ENCODE measurements at regions not wholly inside any gene's neighbourhood (a gene's known extent, or its start where the extent isn't known, plus 50 kb on each side); places are given as distances from the start of the nearest gene placed in this dataset.
"Not testable (repeated sequence)": the region's sequence is repeated elsewhere in the genome, so short reads cannot be mapped to it uniquely, and the experiment has no call there.

DNA sequence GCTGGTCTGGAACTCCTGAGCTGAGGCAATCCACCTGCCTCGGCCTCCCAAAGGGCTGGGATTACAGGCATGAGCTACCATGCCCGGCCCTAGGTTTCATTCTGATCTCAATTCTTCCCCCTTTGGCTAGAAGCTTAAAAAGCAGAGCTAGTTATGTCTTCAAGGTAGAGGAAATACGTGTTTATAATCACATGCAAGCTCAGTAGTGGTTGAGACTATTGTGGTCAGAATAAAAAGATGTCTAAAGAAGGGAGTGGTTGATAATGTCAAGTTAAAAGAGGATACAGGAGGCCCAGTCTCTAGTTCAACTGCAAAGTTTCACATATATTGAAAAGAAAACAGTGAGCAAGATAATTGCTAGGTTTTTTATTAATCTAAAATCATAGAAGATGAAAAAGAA is 807.8 kb upstream of the ACVR2A start:
- FAIRE-seq: no peak

DNA sequence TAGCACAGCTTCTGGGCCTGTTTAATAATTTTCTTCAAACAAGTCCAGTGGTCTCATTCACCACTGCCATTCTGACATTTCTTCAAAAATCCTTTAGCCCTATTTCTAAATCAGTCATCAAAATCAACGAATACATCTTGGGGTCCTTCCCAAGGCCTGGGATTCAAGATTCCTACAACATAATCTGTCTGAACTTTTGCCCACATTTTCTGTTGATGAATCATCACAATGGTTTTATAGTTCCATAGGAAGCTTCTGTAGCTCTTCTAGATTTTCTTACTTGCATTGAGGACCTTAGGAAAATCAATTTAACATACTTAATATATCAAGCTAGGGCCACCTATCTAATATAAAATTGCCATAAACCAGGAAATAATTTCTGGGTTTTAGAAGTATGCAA is 811.8 kb upstream of the ACVR2A start:
- FAIRE-seq: no peak

GRCh38 chr2:147031897-147032296 is 812.9 kb upstream of the ACVR2A start:
- FAIRE-seq: no peak

- FAIRE-seq: no peak
Observed at GRCh38 chr2:147030966-147031720, 813.7 kb upstream of the ACVR2A start.

- no peak for FAIRE-seq
Observed at GRCh38 chr2:147027436-147027835, 817.4 kb upstream of the ACVR2A start.

GRCh38 chr2:147026664-147027295 is 818.0 kb upstream of the ACVR2A start:
- FAIRE-seq: no peak

DNA sequence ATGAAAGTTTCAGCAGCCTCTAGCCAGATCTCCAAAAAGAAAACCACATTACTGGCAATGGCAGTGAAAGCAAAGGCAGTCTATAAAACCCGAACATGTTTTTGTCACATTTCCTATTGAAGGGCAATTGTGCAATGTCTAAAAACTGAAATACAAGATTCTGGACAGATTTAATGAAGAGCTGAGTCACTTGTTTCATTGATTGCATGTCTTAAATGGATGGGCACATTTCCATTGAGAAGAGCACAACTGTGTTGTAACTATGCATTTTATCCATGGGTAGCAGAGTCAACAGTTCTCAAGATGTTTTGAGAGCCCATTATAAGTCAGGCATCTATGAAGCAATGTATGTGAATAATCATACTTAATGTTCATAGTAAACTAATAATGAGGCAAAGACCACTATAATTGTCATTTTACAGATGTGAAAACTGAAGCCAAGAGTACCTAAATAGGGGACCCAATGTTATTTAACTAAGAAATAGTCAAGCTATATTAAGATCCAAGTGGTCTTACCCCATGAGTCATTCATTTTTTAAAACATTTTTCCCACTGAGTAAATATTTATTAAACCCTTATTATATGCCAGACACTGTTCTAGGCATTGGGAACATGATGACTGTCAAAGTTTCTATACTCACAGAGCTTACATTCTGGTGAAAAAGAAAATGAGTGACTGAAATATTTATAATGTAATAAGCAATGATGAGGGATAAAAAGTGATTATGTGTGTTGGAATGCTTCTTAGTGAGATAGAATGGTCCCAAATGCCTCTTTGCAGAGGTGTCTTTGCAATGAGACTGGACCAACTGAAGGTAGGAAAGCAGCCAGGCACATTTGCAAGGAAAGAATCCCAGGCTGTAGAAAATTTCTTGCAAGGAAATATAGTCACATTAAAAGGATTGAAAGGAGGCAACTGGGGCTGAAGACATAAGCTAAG is 818.9 kb upstream of the ACVR2A start:
- no peak for FAIRE-seq

GRCh38 chr2:147019311-147019710 is 825.5 kb upstream of the ACVR2A start:
- FAIRE-seq: no peak

DNA sequence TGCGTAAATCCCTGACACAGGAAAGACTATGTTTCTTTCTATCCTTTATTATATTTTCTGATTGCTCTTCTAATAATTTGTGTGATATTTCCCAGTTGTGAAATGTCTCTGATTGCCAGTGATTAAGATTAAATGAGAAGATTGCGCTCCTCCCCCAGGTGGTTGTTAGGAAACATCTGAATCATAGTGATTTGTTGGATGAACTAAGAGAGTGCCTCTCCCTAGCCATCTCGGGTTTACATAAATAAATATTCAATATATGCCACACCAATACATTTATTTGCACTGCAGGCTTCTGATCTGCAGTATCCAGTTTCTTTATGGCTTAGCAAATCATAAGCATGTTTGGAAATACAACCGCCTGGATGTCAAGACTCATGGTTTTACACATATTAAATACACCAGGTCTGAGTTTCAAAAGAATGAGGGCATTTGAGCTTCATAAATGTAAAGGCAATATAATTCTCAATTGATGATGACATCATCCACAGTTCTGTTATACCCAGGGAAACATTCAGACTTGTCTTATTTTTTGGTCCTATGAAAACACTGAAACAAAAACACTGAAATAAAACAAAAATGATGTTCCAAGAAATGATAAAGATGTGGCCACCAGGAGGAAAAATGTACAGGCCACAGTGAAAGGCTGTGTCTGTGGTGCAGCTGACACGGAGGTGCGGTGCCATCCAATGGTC is 826.7 kb upstream of the ACVR2A start:
- FAIRE-seq: no peak

DNA sequence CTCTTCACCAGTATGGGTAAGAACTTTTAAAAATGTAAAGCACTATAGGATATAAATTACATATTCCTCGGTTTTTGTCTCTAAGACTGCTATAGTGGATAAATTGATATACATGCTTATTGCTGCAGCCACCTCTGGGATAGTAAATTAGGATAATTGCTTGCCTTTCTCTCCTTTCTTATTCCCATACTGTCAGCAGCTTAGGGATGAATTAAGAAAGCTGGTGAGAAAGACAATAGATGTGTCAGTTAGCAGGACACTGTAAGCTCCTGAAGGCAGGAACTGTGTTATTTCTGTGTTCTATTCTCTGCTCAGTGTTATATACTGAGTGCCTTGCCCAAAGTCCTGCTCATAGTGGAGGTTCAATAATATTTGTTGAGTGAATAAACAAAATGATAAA is 828.6 kb upstream of the ACVR2A start:
- no peak for FAIRE-seq

DNA sequence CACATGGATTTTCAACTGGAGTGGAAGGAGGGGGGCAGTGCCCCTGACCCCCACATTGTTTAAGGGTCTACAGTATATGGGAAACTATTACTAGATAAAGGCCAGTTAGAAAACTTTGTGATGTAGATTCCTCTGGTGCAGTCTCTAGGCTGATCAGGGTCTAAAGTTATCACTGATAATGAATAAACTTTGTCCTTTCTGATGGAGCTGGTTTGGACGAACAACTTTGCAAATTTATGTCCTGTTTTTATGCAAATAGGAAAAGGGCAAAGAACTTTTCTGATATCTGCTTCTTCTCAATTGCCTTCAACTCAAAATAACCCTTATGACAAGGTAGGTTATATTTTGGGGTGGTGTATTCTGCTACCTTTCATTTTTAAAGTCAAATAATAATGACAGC is 829.2 kb upstream of the ACVR2A start:
- FAIRE-seq: no peak

GRCh38 chr2:147013696-147014392 is 831.0 kb upstream of the ACVR2A start:
- no peak for FAIRE-seq

- no peak for FAIRE-seq
Observed at GRCh38 chr2:147008481-147008880, 836.3 kb upstream of the ACVR2A start.

GRCh38 chr2:147006736-147007141 is 838.1 kb upstream of the ACVR2A start:
- FAIRE-seq: no peak

GRCh38 chr2:147003081-147003480 is 841.7 kb upstream of the ACVR2A start:
- FAIRE-seq: no peak

DNA sequence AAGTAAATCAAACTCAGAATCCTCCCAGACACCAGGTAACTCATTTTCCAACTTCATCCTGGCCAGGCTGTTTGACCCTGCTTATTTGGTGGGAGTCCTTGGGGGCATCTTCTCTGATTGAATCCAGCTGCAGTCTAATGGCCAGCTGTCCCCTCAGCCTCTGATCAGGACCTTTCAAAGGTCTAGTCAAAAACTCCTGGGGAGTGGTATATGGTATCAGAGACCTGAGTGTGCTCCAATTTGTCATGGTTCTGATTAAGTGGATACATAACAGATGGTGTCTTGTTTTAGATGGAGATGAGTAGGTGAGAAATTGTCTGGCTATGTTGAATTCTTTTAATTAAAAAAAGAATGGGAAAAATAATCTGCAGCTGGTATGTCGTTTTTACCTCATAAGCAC is 842.6 kb upstream of the ACVR2A start:
- FAIRE-seq: no peak

- FAIRE-seq: no peak
Observed at GRCh38 chr2:147001061-147001460, 843.8 kb upstream of the ACVR2A start.

- not testable (repeated sequence) for FAIRE-seq
Observed at GRCh38 chr2:147000151-147000550, 844.7 kb upstream of the ACVR2A start.

- FAIRE-seq: no peak
Observed at GRCh38 chr2:146997945-146998344, 846.9 kb upstream of the ACVR2A start.

- FAIRE-seq: no peak
Observed at GRCh38 chr2:146997488-146997887, 847.3 kb upstream of the ACVR2A start.

DNA sequence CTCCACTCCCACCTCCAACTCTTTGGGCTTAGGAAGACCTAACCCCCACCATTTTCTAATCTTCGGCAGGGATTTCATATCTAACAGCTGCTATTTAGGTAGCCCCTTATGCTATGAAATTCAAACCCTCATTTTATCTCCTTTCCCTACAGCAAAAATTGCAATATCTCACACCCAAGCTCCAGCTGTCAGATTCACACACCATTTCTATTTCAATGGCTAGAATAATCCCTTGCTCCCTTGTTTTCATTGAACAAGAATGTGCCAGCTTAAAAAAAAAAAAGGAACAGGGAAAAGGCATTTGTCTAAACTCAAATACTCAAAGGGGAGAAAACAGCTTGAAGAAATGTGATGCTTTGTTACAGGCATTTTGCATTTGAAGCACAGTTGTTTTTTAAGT is 850.6 kb upstream of the ACVR2A start:
- no peak for FAIRE-seq

DNA sequence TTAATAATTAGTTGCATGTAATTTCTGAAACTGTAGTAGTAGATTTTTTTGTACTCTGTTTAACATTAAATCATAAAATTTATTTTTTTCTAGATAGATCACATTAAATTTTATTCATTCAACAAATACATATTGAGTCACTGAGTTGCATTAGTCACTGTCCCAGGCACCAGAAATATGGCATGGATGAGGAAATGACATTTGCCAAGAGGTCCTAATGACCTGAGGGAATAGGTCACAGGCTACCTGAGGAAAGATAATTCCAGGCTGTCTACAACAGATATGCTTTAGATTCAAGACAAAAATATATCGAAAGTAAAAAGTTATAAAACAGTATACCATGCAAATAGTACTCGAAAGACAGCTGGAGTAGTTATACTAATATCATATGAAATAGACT is 852.4 kb upstream of the ACVR2A start:
- FAIRE-seq: no peak

All from TTC549 (cell line).